ENCODE measurements at regions not wholly inside any gene's neighbourhood (a gene's known extent, or its start where the extent isn't known, plus 50 kb on each side); places are given as distances from the start of the nearest gene placed in this dataset.

DNA sequence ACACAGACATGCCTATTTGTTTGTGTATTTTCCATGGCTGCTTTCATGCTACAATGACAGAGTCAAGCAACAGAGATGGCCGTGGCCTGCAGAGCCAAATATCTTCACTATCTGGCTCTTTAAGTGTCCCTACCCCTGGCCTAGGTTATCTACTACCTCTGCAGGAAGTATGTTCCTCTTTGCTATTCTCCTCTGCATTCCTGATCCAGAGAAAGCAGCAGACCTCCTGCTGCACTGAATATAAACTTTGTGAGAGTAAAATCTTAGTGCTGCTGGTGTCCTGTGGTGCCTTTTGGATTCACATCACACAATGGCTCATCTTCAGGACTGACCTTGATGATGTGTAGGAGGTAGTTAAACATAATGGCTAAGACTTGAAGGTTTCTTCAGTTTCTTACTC, 233.4 kb downstream of the IPO8 start:
- H3K4me1 Mint-ChIP-seq = no peaks in the 10 kb centered on the region
- intact Hi-C loops (cut with micrococcal nuclease) = no loop called here
- no peak overlapping the region for H3K27ac ChIP-seq (ENCODE audit: low read depth, low read length)
- CTCF ChIA-PET (ENCODE audit: partially characterized antibody) = no interaction called here
- no peaks in the 10 kb centered on the region for H3K36me3 Mint-ChIP-seq
- no peaks in the 10 kb centered on the region for H3K36me3 ChIP-seq (ENCODE audit: insufficient read depth, low read length)
- peaks cover 0 to 1% of the 10 kb centered on the region in 2 donors for H3K27me3 Mint-ChIP-seq
- H3K4me3 ChIP-seq (ENCODE audit: low read length in 2 of 2) = no peak overlapping the region
- peaks cover 0 to 10% (median 1%) of the 10 kb centered on the region in 8 donors for H3K9me3 Mint-ChIP-seq
- no peak for DNase-seq
- no peak overlapping the region for H3K27ac Mint-ChIP-seq
- H3K27me3 ChIP-seq (ENCODE audit: insufficient read depth, low read length) = no peaks in the 10 kb centered on the region
- H3K9me3 ChIP-seq (ENCODE audit: control insufficient read depth in 1 of 2, low read length in 2 of 2) = no peaks in the 10 kb centered on the region
- no peaks in the 10 kb centered on the region for H3K4me1 ChIP-seq (ENCODE audit: insufficient read depth, low read length)
- POLR2A ChIA-PET (ENCODE audit: partially characterized antibody) = no interaction called here
- H3K4me3 Mint-ChIP-seq = no peak overlapping the region

DNA sequence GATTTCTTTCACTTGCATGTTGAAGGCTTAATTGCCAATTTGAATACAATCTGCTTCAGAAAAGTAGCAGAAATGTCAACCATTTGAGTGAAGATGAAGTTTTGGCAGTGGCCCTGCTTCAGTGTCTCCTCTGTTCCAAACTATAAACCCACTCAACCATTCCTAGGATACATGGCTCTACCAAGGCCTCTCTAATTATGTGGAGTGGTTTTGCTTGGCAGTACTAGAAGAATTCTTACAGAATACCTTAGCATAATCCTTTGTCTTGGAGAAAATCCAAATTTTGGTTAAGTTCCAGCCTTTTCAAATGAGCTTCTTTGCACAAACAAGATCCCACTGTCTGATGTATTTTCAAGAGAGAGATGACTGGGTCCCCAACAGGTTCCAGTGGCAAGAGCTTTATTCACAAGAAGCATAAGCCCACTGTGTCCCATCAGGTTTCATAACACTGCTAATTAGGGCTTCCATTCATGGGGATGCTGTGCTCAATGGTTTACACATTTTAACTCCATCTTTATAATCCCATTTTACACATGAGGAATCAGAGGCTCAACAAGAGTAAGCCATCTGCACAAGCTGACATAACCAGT, 234.5 kb downstream of the IPO8 start:
- Histone ChIP-seq H3K27ac (ENCODE audit: low read depth, low read length) (no peak overlapping the region), H3K27me3 (ENCODE audit: insufficient read depth, low read length) (no peaks in the 10 kb centered on the region), H3K4me3 (ENCODE audit: low read length in 2 of 2) (no peak overlapping the region), H3K4me1 (ENCODE audit: insufficient read depth, low read length) (no peaks in the 10 kb centered on the region), H3K9me3 (ENCODE audit: control insufficient read depth in 1 of 2, low read length in 2 of 2) (no peaks in the 10 kb centered on the region), H3K36me3 (ENCODE audit: insufficient read depth, low read length) (no peaks in the 10 kb centered on the region)
- Mint-ChIP-seq H3K4me1 (no peaks in the 10 kb centered on the region), H3K9me3 (peaks cover 0 to 10% (median 2%) of the 10 kb centered on the region in 8 donors), H3K36me3 (no peaks in the 10 kb centered on the region), H3K27ac (no peak overlapping the region), H3K4me3 (no peak overlapping the region), H3K27me3 (peaks cover 0 to 1% of the 10 kb centered on the region in 2 donors)
- DNase-seq = no peak
- ChIA-PET CTCF (ENCODE audit: partially characterized antibody) (no interaction called here), POLR2A (ENCODE audit: partially characterized antibody) (no interaction called here)
- intact Hi-C loops (cut with micrococcal nuclease) = no loop called here

DNA sequence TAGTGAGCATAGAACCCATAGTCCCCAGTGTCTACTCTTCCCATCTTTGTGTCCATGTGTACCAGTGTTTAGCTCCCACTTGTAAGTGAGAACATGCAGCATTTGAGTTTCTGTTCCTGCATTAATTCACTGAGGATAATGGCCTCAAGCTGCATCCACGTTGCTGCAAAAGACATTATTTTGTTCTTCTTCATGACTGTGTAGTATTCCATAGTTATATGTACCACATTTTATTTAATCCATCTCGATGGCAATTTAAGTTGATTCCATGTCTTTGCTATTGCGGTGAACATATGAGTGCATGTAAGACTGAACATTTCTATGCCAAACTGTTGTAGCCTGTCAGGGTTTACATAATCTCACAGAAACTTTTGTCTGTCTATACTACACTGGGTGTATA, 237.2 kb downstream of the IPO8 start:
- Histone ChIP-seq H3K27me3 (ENCODE audit: insufficient read depth, low read length) (no peaks in the 10 kb centered on the region), H3K36me3 (ENCODE audit: insufficient read depth, low read length) (no peaks in the 10 kb centered on the region), H3K9me3 (ENCODE audit: control insufficient read depth in 1 of 2, low read length in 2 of 2) (no peaks in the 10 kb centered on the region), H3K27ac (ENCODE audit: low read depth, low read length) (no peak overlapping the region), H3K4me3 (ENCODE audit: low read length in 2 of 2) (no peak overlapping the region), H3K4me1 (ENCODE audit: insufficient read depth, low read length) (no peaks in the 10 kb centered on the region)
- peaks cover 0 to 1% of the 10 kb centered on the region in 2 donors for H3K27me3 Mint-ChIP-seq
- H3K4me3 Mint-ChIP-seq = no peak overlapping the region
- POLR2A ChIA-PET (ENCODE audit: partially characterized antibody) = no interaction called here
- CTCF ChIA-PET (ENCODE audit: partially characterized antibody) = no interaction called here
- no peaks in the 10 kb centered on the region for H3K4me1 Mint-ChIP-seq
- H3K9me3 Mint-ChIP-seq = peaks cover 0 to 6% (median 1%) of the 10 kb centered on the region in 8 donors
- intact Hi-C loops (cut with micrococcal nuclease) = no loop called here
- no peak overlapping the region for H3K27ac Mint-ChIP-seq
- no peak for DNase-seq
- no peaks in the 10 kb centered on the region for H3K36me3 Mint-ChIP-seq

DNA sequence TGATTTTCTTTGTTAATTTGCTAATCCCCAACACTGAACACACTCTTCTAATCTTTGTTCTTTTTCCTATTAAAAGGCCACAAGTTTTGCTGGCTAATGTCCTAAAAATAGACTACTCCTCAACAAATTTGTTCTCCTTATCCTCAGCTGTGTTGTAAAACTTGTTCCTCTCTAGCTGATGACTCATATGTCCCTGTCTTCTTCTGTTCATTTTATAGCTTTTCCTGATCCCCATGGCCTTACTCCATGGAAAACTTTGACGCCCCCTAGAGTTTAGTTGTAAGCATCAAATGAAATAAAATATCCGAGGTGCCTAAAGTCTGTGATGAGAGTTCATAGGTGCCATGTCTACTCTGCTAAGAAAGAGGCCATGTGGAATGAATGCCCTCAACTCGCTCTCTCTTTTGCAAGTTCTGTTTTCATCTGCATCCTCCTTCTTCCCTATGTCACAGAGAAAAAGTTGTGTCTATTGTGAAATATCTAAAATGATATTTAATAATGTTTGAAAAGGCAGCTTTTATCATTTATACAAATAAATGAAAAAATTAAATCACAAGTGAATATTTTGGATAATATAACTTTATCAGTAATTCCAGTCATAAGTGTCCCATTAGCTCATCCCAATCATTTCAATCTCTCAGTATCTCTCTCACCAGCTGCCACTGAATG, 237.9 kb downstream of the IPO8 start:
- no peaks in the 10 kb centered on the region for H3K9me3 ChIP-seq (ENCODE audit: control insufficient read depth in 1 of 2, low read length in 2 of 2)
- Mint-ChIP-seq H3K9me3 (peaks cover 0 to 6% (median 1%) of the 10 kb centered on the region in 8 donors), H3K36me3 (no peaks in the 10 kb centered on the region), H3K27ac (no peak overlapping the region), H3K4me1 (no peaks in the 10 kb centered on the region), H3K4me3 (no peak overlapping the region), H3K27me3 (peaks cover 0 to 1% of the 10 kb centered on the region in 2 donors)
- CTCF ChIA-PET (ENCODE audit: partially characterized antibody) = no interaction called here
- POLR2A ChIA-PET (ENCODE audit: partially characterized antibody) = no interaction called here
- DNase-seq = no peak
- no peaks in the 10 kb centered on the region for H3K4me1 ChIP-seq (ENCODE audit: insufficient read depth, low read length)
- no peak overlapping the region for H3K4me3 ChIP-seq (ENCODE audit: low read length in 2 of 2)
- H3K27ac ChIP-seq (ENCODE audit: low read depth, low read length) = no peak overlapping the region
- intact Hi-C loops (cut with micrococcal nuclease) = no loop called here
- H3K27me3 ChIP-seq (ENCODE audit: insufficient read depth, low read length) = no peaks in the 10 kb centered on the region
- H3K36me3 ChIP-seq (ENCODE audit: insufficient read depth, low read length) = no peaks in the 10 kb centered on the region

DNA sequence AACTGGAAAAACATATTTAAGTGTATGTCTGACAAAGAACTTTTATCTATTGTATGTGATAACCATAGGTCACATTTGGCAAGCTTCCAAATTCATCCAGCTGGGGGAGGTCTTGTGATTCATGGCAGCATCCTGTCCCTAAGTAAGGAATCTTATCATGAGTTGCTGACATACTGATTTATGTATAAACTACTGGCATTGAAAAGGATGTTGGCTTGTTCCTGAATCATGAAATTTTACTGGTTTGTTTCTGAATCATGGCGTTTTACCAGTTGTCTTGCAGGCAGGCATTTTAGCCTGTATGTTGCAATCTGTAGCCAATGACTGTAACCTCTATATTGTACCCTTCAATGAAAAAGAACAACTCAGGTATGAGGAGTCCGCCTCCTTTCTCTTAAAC, 244.8 kb downstream of the IPO8 start:
- H3K4me1 Mint-ChIP-seq = no peaks in the 10 kb centered on the region
- no peaks in the 10 kb centered on the region for H3K36me3 ChIP-seq (ENCODE audit: insufficient read depth, low read length)
- no peak overlapping the region for H3K27ac ChIP-seq (ENCODE audit: low read depth, low read length)
- no peak for DNase-seq
- intact Hi-C loops (cut with micrococcal nuclease) = no loop called here
- H3K27ac Mint-ChIP-seq = no peak overlapping the region
- H3K27me3 ChIP-seq (ENCODE audit: insufficient read depth, low read length) = no peaks in the 10 kb centered on the region
- ChIA-PET CTCF (ENCODE audit: partially characterized antibody) (no interaction called here), POLR2A (ENCODE audit: partially characterized antibody) (no interaction called here)
- H3K9me3 Mint-ChIP-seq = peaks cover 0 to 17% (median 1%) of the 10 kb centered on the region in 8 donors
- no peaks in the 10 kb centered on the region for H3K4me1 ChIP-seq (ENCODE audit: insufficient read depth, low read length)
- no peaks in the 10 kb centered on the region for H3K27me3 Mint-ChIP-seq
- H3K9me3 ChIP-seq (ENCODE audit: control insufficient read depth in 1 of 2, low read length in 2 of 2) = no peaks in the 10 kb centered on the region
- no peaks in the 10 kb centered on the region for H3K36me3 Mint-ChIP-seq
- H3K4me3 ChIP-seq (ENCODE audit: low read length in 2 of 2) = no peak overlapping the region
- no peak overlapping the region for H3K4me3 Mint-ChIP-seq

DNA sequence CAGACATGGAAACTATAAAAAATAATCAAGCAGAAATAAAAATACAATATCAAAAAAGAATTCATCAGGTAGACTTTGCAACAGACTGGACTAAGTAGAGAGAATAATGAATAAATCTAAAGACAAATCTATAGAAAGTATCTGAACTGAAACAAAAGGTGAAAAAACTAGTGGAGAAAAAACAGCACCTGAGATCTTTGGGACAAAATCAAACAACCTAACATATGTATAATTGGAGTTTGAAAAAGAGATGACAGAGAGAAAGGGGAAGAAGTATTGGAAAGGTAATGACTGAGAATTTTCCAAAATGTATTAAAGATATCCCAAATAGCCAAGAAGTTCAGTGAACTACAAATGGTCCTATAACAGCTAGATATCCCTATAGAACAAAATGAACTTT, 245.4 kb downstream of the IPO8 start:
- POLR2A ChIA-PET (ENCODE audit: partially characterized antibody) = no interaction called here
- Histone ChIP-seq H3K4me3 (ENCODE audit: low read length in 2 of 2) (no peak overlapping the region), H3K27me3 (ENCODE audit: insufficient read depth, low read length) (no peaks in the 10 kb centered on the region), H3K4me1 (ENCODE audit: insufficient read depth, low read length) (no peaks in the 10 kb centered on the region), H3K27ac (ENCODE audit: low read depth, low read length) (no peak overlapping the region), H3K36me3 (ENCODE audit: insufficient read depth, low read length) (no peaks in the 10 kb centered on the region), H3K9me3 (ENCODE audit: control insufficient read depth in 1 of 2, low read length in 2 of 2) (no peaks in the 10 kb centered on the region)
- intact Hi-C loops (cut with micrococcal nuclease) = no loop called here
- H3K4me3 Mint-ChIP-seq = no peak overlapping the region
- peaks cover 0 to 17% (median 1%) of the 10 kb centered on the region in 8 donors for H3K9me3 Mint-ChIP-seq
- DNase-seq = no peak
- H3K4me1 Mint-ChIP-seq = no peaks in the 10 kb centered on the region
- no peak overlapping the region for H3K27ac Mint-ChIP-seq
- CTCF ChIA-PET (ENCODE audit: partially characterized antibody) = no interaction called here
- no peaks in the 10 kb centered on the region for H3K36me3 Mint-ChIP-seq
- no peaks in the 10 kb centered on the region for H3K27me3 Mint-ChIP-seq

DNA sequence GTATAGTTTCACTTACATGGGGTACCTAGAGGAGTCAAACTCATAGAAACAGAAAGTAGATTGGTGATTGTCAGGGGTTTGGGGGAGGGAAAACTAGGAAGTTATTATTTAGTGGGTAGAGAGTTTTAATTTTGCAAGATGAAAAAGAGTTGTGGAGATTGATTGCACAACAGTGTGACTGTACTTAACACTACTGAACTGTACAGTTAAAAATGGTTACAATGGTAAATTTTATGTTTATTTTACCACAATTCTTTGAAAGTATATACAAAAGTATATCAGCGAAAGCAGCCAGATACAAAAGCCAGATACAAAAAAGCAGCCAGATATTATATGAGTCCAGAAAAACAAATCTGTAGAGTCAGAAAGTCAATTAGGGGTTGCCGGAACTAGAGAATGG, 247.6 kb downstream of the IPO8 start:
- no peaks in the 10 kb centered on the region for H3K27me3 Mint-ChIP-seq
- no peaks in the 10 kb centered on the region for H3K9me3 ChIP-seq (ENCODE audit: control insufficient read depth in 1 of 2, low read length in 2 of 2)
- no peak overlapping the region for H3K27ac Mint-ChIP-seq
- no peak overlapping the region for H3K4me3 Mint-ChIP-seq
- H3K4me3 ChIP-seq (ENCODE audit: low read length in 2 of 2) = no peak overlapping the region
- intact Hi-C loops (cut with micrococcal nuclease) = no loop called here
- H3K4me1 ChIP-seq (ENCODE audit: insufficient read depth, low read length) = no peaks in the 10 kb centered on the region
- H3K9me3 Mint-ChIP-seq = peaks cover 0 to 17% (median 1%) of the 10 kb centered on the region in 8 donors
- POLR2A ChIA-PET (ENCODE audit: partially characterized antibody) = no interaction called here
- H3K36me3 ChIP-seq (ENCODE audit: insufficient read depth, low read length) = no peaks in the 10 kb centered on the region
- no peak for DNase-seq
- no peaks in the 10 kb centered on the region for H3K36me3 Mint-ChIP-seq
- CTCF ChIA-PET (ENCODE audit: partially characterized antibody) = no interaction called here
- H3K27me3 ChIP-seq (ENCODE audit: insufficient read depth, low read length) = no peaks in the 10 kb centered on the region
- no peaks in the 10 kb centered on the region for H3K4me1 Mint-ChIP-seq
- H3K27ac ChIP-seq (ENCODE audit: low read depth, low read length) = no peak overlapping the region
